SK-N-SH (cell line): ENCODE measurements at regions not wholly inside any gene's neighbourhood (a gene's known extent, or its start where the extent isn't known, plus 50 kb on each side); places are given as distances from the start of the nearest gene placed in this dataset.

ENCODE experiments used
- CTCF ChIA-PET: fragments of 300-600, 350-600 bp; formaldehyde crosslinking; extraction: SDS; loops from one replicate; lab custom pipeline; 2021; lab: Yijun Ruan, JAX
- POLR2A ChIA-PET: fragments of 350-600 bp; sonication (Branson Sonifier 250); formaldehyde crosslinking; extraction: SDS; loops from one replicate; lab custom pipeline; 2020; ENCODE audit warnings: antibody characterized with exemption, inconsistent platforms; lab: Yijun Ruan, JAX
- DNase-seq: peaks from one replicate; pipeline ENCODE4 v3.0.0; 2012
- H2AFZ ChIP-seq: fragments of 200-600 bp; sonication (generic); 2 replicates; pipeline ENCODE4 v1.8.1; 2016; ENCODE audit warnings: antibody characterized with exemption, mild to moderate bottlenecking, low read depth
- H3F3A ChIP-seq: fragments of 200-600 bp; sonication (generic); replicated peaks from 2 replicates; pipeline ENCODE3; 2016; ENCODE audit warnings: antibody characterized with exemption, mild to moderate bottlenecking; ENCODE audit not compliant: insufficient read depth
- H3K27ac ChIP-seq, 2 experiments: fragments of 200-500 bp in 1 of 2; fragments of 200-600 bp in 1 of 2; sonication (Bioruptor generic) in 1 of 2; sonication (generic), shearing (Covaris generic) in 1 of 2; 2 replicates each; pipeline versions ENCODE4 v1.5.1 to v1.6.1; 2014 to 2016; ENCODE audit warnings: low read depth in 2 of 2, inconsistent platforms in 1 of 2, low read length in 1 of 2, mild to moderate bottlenecking in 1 of 2, mixed read lengths in 1 of 2
- H3K27me3 ChIP-seq: fragments of 200-600 bp; sonication (generic), shearing (Covaris generic); 2 replicates; pipeline ENCODE4 v1.6.1; 2016; ENCODE audit warnings: mixed run types; ENCODE audit not compliant: insufficient read depth
- H3K36me3 ChIP-seq, 2 experiments: fragments of 200-500 bp in 1 of 2; fragments of 200-600 bp in 1 of 2; sonication (Bioruptor generic) in 1 of 2; sonication (generic) in 1 of 2; replicated peaks in 1 of 2; 2 replicates each; pipeline versions ENCODE3 to v1.5.1; 2014 to 2016; ENCODE audit warnings: low read length in 1 of 2, mild to moderate bottlenecking in 1 of 2; ENCODE audit not compliant: insufficient read depth in 2 of 2, control insufficient read depth in 1 of 2
- H3K4me1 ChIP-seq, 2 experiments: fragments of 200-500 bp in 1 of 2; fragments of 200-600 bp in 1 of 2; sonication (Bioruptor generic) in 1 of 2; sonication (generic), shearing (Covaris generic) in 1 of 2; 2 replicates each; pipeline versions ENCODE4 v1.5.1 to v1.6.1; 2014 to 2016; ENCODE audit warnings: low read depth in 1 of 2, low read length in 1 of 2, mixed run types in 1 of 2; ENCODE audit not compliant: insufficient read depth in 2 of 2, control insufficient read depth in 1 of 2
- H3K4me2 ChIP-seq: fragments of 200-600 bp; sonication (generic), shearing (Covaris generic); 2 replicates; pipeline ENCODE4 v1.6.1; 2017; ENCODE audit warnings: mixed run types
- H3K4me3 ChIP-seq, 2 experiments: fragments of 200-500 bp in 1 of 2; fragments of 200-600 bp in 1 of 2; sonication (Bioruptor generic) in 1 of 2; sonication (generic), shearing (Covaris generic) in 1 of 2; 2 replicates each; pipeline versions ENCODE4 v1.5.1 to v1.8.1; 2014 to 2016; ENCODE audit warnings: low read depth in 2 of 2, inconsistent platforms in 1 of 2, low read length in 1 of 2, mild to moderate bottlenecking in 1 of 2, mixed read lengths in 1 of 2, moderate library complexity in 1 of 2
- H3K79me2 ChIP-seq: fragments of 200-600 bp; sonication (generic); 2 replicates; pipeline ENCODE4 v1.8.1; 2017; ENCODE audit warnings: mild to moderate bottlenecking; ENCODE audit not compliant: insufficient read depth
- H3K9ac ChIP-seq: fragments of 200-600 bp; sonication (generic); 2 replicates; pipeline ENCODE4 v1.6.1; 2017; ENCODE audit warnings: mixed run types
- H3K9me2 ChIP-seq: fragments of 200-600 bp; sonication (generic); 2 replicates; pipeline ENCODE4 v1.6.1; 2017; ENCODE audit warnings: mixed run types
- H3K9me3 ChIP-seq: fragments of 200-600 bp; sonication (generic); 2 replicates; pipeline ENCODE4 v1.6.1; 2017; ENCODE audit warnings: mixed run types, mild to moderate bottlenecking, moderate library complexity
- H4K20me1 ChIP-seq: fragments of 200-600 bp; sonication (generic); 2 replicates; pipeline ENCODE4 v1.6.1; 2017; ENCODE audit warnings: mild to moderate bottlenecking, mixed run types; ENCODE audit not compliant: insufficient read depth
- CTCF ChIP-seq: fragments of 200-600 bp; sonication (generic); IDR thresholded peaks from 2 replicates; pipeline ENCODE4 v1.6.1; 2017; ENCODE audit warnings: antibody characterized with exemption, mild to moderate bottlenecking, moderate library complexity
- FOSL2 ChIP-seq: IDR thresholded peaks from 2 replicates; pipeline ENCODE4 v1.4.0; 2012; ENCODE audit warnings: low read depth, mild to moderate bottlenecking, moderate library complexity, borderline replicate concordance
- FOXJ3 ChIP-seq: sonication (generic); formaldehyde crosslinking; IDR thresholded peaks from 2 replicates; pipeline ENCODE4 v1.5.1; 2020; ENCODE audit warnings: mild to moderate bottlenecking, missing genetic modification reagents
- MXI1 ChIP-seq: IDR thresholded peaks from 2 replicates; pipeline ENCODE4 v1.6.1; 2012; ENCODE audit warnings: mild to moderate bottlenecking, low read depth, low read length, improper control_type of control experiment
- NFIC ChIP-seq: IDR thresholded peaks from 2 replicates; pipeline ENCODE4 v1.4.0; 2012; ENCODE audit warnings: borderline replicate concordance
- NRF1 ChIP-seq: IDR thresholded peaks from 2 replicates; pipeline ENCODE4 v1.6.1; 2012; ENCODE audit warnings: low read depth, mild to moderate bottlenecking, low read length
- POLR2AphosphoS5 ChIP-seq: IDR thresholded peaks from 2 replicates; pipeline ENCODE4 v1.6.1; 2012; ENCODE audit warnings: low read depth, low read length
- RAD21 ChIP-seq: IDR thresholded peaks from 2 replicates; pipeline ENCODE4 v1.6.1; 2012; ENCODE audit warnings: mild to moderate bottlenecking, low read length
- REST ChIP-seq: IDR thresholded peaks from 2 replicates; pipeline ENCODE4 v1.6.1; 2012; ENCODE audit warnings: mild to moderate bottlenecking, low read depth, low read length, moderate library complexity
- SIN3A ChIP-seq: IDR thresholded peaks from 2 replicates; pipeline ENCODE4 v1.6.1; 2012; ENCODE audit warnings: low read depth, mild to moderate bottlenecking, low read length, moderate library complexity, borderline replicate concordance
- TCF12 ChIP-seq: IDR thresholded peaks from 2 replicates; pipeline ENCODE4 v1.4.0; 2012
- YY1 ChIP-seq: IDR thresholded peaks from 2 replicates; pipeline ENCODE4 v1.4.0; 2012; ENCODE audit warnings: low read depth, mild to moderate bottlenecking
- WGBS: methylation state at CpG from one replicate; pipeline ENCODE4 v1.1.6; 2017; ENCODE audit warnings: low lambda C conversion rate; 5-methylcytosine and 5-hydroxymethylcytosine counted together
- TF ChIP-seq, protein P1 (sequence below): IDR thresholded peaks from 2 replicates; pipeline ENCODE4; 2012
- TF ChIP-seq, protein P2 (sequence below): IDR thresholded peaks from 2 replicates; pipeline ENCODE4 v1.4.0; 2012; ENCODE audit warnings: low read depth, borderline replicate concordance

DNA sequence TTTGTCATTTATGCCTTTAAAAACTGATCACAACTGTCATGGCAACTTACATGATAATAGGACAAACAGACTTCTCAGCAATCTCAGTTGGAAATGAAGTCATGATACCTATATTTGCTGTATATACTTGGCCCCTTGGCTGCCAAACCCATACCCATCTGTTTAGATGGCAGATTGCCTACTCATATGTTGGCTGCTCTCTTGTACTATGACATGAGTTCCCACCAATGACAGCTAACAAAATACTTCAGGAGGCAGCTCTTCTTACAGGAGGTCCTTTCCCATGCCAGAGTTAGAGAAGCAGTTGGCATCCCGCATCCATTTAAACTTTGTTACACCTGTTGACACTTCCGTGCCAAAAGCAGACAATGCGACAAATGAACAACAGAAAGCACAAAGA, 603.1 kb upstream of the ADGRL2 start:
- DNase-seq: no peak
- WGBS: 94% methylated on average over 3 of the region's 3 CpGs
- TF ChIP-seq REST (no peak), CTCF (no peak), MXI1 (no peak), FOSL2 (no peak), POLR2AphosphoS5 (no peak), TCF12 (no peak), NRF1 (no peak), FOXJ3 (CRISPR knock-in tag) (no peak), RAD21 (no peak), SIN3A (no peak), NFIC (no peak), YY1 (no peak)
- TF ChIP-seq, protein P1, sequence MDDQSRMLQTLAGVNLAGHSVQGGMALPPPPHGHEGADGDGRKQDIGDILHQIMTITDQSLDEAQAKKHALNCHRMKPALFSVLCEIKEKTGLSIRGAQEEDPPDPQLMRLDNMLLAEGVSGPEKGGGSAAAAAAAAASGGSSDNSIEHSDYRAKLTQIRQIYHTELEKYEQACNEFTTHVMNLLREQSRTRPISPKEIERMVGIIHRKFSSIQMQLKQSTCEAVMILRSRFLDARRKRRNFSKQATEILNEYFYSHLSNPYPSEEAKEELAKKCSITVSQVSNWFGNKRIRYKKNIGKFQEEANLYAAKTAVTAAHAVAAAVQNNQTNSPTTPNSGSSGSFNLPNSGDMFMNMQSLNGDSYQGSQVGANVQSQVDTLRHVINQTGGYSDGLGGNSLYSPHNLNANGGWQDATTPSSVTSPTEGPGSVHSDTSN: no peak
- TF ChIP-seq, protein P2, sequence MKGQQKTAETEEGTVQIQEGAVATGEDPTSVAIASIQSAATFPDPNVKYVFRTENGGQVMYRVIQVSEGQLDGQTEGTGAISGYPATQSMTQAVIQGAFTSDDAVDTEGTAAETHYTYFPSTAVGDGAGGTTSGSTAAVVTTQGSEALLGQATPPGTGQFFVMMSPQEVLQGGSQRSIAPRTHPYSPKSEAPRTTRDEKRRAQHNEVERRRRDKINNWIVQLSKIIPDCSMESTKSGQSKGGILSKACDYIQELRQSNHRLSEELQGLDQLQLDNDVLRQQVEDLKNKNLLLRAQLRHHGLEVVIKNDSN: no peak
- Histone ChIP-seq H3K4me3 (no peak overlapping the region), H3K27ac (no peak overlapping the region), H3K9me3 (no peaks in the 10 kb centered on the region), H3K79me2 (no peaks in the 10 kb centered on the region), H3K9me2 (no peaks in the 10 kb centered on the region), H3K27me3 (no peaks in the 10 kb centered on the region), H3K4me1 (no peaks in the 10 kb centered on the region; a peak in 1 of 4 replicates), H3K9ac (no peak overlapping the region), H4K20me1 (no peaks in the 10 kb centered on the region), H2AFZ (no peak overlapping the region), H3K36me3 (no peaks in the 10 kb centered on the region), H3F3A (no peaks in the 10 kb centered on the region), H3K4me2 (no peak overlapping the region)
- ChIA-PET CTCF (no interaction called here), POLR2A (no interaction called here)
